Lower lobe of right lung (tissue), 2 donors: ENCODE measurements at regions not wholly inside any gene's neighbourhood (a gene's known extent, or its start where the extent isn't known, plus 50 kb on each side); places are given as distances from the start of the nearest gene placed in this dataset.
A peak's percentile ranks its signal among the peaks of the same experiment; 100 is the strongest.

ENCODE experiments used
- ATAC-seq, 2 donors: fragments of 200-7000 bp; cut with Tn5 transposase; one replicate each; pipeline ENCODE4 v1.9.1; 2020 to 2022; ENCODE audit warnings: mild to moderate bottlenecking in 2 of 2, moderate library complexity in 2 of 2
- DNase-seq: peaks from one replicate; pipeline ENCODE4 v3.0.0-alpha.2; 2020
- H3K27ac ChIP-seq: fragments of 200-600 bp; one replicate; pipeline ENCODE4 v1.8.0; 2022
- H3K27me3 ChIP-seq: fragments of 200-600 bp; one replicate; pipeline ENCODE4 v1.8.0; 2022; ENCODE audit warnings: low read depth
- H3K36me3 ChIP-seq: fragments of 200-600 bp; one replicate; pipeline ENCODE4 v1.8.0; 2022; ENCODE audit warnings: mild to moderate bottlenecking
- H3K4me1 ChIP-seq: fragments of 200-600 bp; one replicate; pipeline ENCODE4 v1.8.0; 2022
- H3K4me3 ChIP-seq: fragments of 200-600 bp; one replicate; pipeline ENCODE4 v1.8.0; 2022; ENCODE audit warnings: mild to moderate bottlenecking
- H3K9me3 ChIP-seq: fragments of 200-600 bp; one replicate; pipeline ENCODE4 v1.8.0; 2022
- intact Hi-C: fragments of 100-400 bp; cut with DNase I; formaldehyde crosslinking; loops from one replicate; pipeline ENCODE4 v1.11.0; 2022
- TF ChIP-seq, protein P1 (sequence below): fragments of 200-600 bp; IDR thresholded peaks from one replicate; pipeline ENCODE4 v1.8.0; 2022; ENCODE audit warnings: antibody characterized with exemption, mild to moderate bottlenecking
- donor health status: DM: no; HTN: yes; CAD: no; lungs with severe emphysema.

GRCh38 chr1:98049370-98050135, 128.7 kb upstream of the DPYD start:
- Histone ChIP-seq H3K4me1 (peaks cover 28% of the 10 kb centered on the region), H3K9me3 (no peaks in the 10 kb centered on the region), H3K27ac (no peak overlapping the region), H3K4me3 (no peak overlapping the region), H3K27me3 (peaks cover 77% of the 10 kb centered on the region), H3K36me3 (no peaks in the 10 kb centered on the region)
- TF ChIP-seq, protein P1, sequence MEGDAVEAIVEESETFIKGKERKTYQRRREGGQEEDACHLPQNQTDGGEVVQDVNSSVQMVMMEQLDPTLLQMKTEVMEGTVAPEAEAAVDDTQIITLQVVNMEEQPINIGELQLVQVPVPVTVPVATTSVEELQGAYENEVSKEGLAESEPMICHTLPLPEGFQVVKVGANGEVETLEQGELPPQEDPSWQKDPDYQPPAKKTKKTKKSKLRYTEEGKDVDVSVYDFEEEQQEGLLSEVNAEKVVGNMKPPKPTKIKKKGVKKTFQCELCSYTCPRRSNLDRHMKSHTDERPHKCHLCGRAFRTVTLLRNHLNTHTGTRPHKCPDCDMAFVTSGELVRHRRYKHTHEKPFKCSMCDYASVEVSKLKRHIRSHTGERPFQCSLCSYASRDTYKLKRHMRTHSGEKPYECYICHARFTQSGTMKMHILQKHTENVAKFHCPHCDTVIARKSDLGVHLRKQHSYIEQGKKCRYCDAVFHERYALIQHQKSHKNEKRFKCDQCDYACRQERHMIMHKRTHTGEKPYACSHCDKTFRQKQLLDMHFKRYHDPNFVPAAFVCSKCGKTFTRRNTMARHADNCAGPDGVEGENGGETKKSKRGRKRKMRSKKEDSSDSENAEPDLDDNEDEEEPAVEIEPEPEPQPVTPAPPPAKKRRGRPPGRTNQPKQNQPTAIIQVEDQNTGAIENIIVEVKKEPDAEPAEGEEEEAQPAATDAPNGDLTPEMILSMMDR: no peak
- peak; percentile 42 for DNase-seq
- no peak for ATAC-seq
- intact Hi-C loops: loop anchor here (10.0 kb wide), 1 partner anchor 415 kb away; no protein-coding TSS in a partner anchor

- Histone ChIP-seq H3K4me1 (peaks cover 27% of the 10 kb centered on the region), H3K27me3 (peaks cover 83% of the 10 kb centered on the region), H3K9me3 (no peaks in the 10 kb centered on the region), H3K4me3 (no peak overlapping the region), H3K36me3 (no peaks in the 10 kb centered on the region), H3K27ac (no peak overlapping the region)
- no peak for ATAC-seq
- TF ChIP-seq, protein P1: no peak
- intact Hi-C loops: no loop called here
- no peak for DNase-seq
Measured at GRCh38 chr1:98048751-98049325, 128.0 kb upstream of the DPYD start.

GRCh38 chr1:98048244-98048643, 127.4 kb upstream of the DPYD start:
- DNase-seq (peak; percentile 83), ATAC-seq (peak; percentile 90 to 92)
- intact Hi-C loops: no loop called here
- Histone ChIP-seq H3K27ac (no peak overlapping the region), H3K4me3 (no peak overlapping the region), H3K9me3 (no peaks in the 10 kb centered on the region), H3K36me3 (no peaks in the 10 kb centered on the region), H3K27me3 (peaks cover 83% of the 10 kb centered on the region), H3K4me1 (peaks cover 21% of the 10 kb centered on the region)
- TF ChIP-seq, protein P1: no peak

DNA sequence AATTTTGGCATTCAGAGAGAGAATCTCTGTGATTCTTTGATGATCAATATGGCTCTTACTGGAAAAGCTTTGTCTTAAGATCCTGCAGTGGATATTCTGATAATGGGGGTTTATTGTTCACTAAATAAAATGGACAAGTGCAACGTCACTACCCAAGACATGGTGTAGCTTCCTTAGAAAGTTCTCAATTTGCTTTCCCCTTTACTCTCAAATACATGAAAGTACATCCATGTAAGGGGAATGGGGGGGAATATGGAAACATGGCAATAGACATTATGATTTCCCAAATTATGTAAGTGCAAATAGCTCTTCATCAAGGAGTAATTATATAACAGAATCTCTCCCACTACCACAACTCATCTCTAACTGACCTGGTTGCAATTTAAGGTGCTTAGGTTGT, 126.3 kb upstream of the DPYD start:
- intact Hi-C loops: no loop called here
- H3K27me3 ChIP-seq: peaks cover 82% of the 10 kb centered on the region
- TF ChIP-seq, protein P1: no peak
- no peaks in the 10 kb centered on the region for H3K36me3 ChIP-seq
- DNase-seq (no peak), ATAC-seq (no peak)
- peaks cover 20% of the 10 kb centered on the region for H3K4me1 ChIP-seq
- no peak overlapping the region for H3K27ac ChIP-seq
- H3K9me3 ChIP-seq: no peaks in the 10 kb centered on the region
- no peak overlapping the region for H3K4me3 ChIP-seq

DNA sequence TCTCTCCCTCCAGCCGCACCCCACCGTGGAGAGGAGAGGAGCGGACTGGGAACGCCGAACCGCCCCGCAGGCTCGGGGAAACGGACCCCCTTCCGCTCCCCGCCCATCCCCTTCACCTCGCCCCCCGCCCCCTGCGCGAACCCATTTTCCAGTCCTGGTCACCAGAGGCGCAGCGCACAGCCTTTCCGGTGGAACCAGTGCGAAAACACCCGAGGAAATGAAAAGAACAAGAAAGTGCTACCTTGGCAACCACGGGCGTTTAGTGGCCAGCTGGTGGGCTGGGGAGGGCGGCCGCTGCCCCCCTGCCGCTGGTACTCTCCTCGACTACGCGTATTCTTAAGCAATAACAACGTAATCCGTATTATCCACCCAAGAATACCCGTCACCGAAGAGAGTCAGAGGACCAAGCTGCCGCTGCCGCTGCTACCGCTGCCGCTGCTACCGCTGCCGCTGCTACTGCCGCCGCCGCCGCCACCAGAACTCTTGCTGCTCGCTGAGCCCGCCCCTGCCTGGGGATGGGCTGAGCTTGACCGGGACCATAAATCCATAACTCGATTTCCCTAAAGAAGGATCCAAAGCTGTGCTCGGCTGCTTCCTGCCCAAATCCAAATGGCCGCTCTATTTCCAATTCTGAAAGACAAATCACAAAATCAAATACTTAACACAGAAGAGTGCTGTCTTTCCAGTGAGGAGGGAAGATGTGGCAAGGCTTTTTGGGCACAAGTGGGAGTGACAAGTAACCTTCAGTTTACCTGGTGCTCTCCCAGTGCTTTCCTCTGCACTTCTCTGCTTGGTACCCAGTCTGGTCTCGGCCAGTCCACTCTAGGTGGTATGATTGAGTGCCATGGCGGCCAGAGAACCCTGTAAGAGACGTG, 125.2 kb upstream of the DPYD start:
- intact Hi-C loops: no loop called here
- Histone ChIP-seq H3K27ac (no peak overlapping the region), H3K27me3 (peaks cover 73% of the 10 kb centered on the region), H3K4me1 (peaks cover 20% of the 10 kb centered on the region), H3K4me3 (peak overlapping the region; percentile 47), H3K36me3 (no peaks in the 10 kb centered on the region), H3K9me3 (no peaks in the 10 kb centered on the region)
- DNase-seq: peak; percentile 40
- no peak for ATAC-seq
- TF ChIP-seq, protein P1: no peak
